GM21423 (cell line): ENCODE measurements at regions not wholly inside any gene's neighbourhood (a gene's known extent, or its start where the extent isn't known, plus 50 kb on each side); places are given as distances from the start of the nearest gene placed in this dataset.
A peak's percentile ranks its signal among the peaks of the same experiment; 100 is the strongest.

Experiments used
- ATAC-seq: cut with Tn5 transposase; IDR thresholded peaks from one replicate; pipeline ENCODE4 v1.9.1; 2021; ENCODE audit warnings: mild to moderate bottlenecking, moderate library complexity; ENCODE audit not compliant: unreplicated experiment

- peak; percentile 25 for ATAC-seq
These were observed 361.1 kb upstream of the AMELY start for GRCh38 chrY:7272556-7273195.

DNA sequence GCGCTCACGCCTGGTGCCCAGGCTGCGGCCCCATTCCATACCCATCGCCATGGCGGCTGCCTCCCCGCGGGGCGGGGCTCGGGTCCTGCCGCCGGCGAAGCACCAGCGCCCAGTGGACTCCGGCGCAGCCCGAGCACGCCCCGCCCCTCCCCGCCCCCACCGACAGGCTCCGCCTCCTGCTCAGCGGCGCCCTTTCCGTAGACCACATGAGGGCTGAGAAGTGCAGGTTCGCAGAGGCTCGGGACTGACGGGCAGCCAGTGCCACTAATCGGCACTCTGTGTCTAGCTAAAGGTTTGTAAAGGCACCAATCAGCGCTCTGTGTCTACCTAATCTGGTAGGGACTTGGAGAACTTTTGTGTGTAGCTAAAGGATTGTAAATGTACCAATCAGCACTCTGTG, 352.2 kb upstream of the AMELY start:
- ATAC-seq = no peak

DNA sequence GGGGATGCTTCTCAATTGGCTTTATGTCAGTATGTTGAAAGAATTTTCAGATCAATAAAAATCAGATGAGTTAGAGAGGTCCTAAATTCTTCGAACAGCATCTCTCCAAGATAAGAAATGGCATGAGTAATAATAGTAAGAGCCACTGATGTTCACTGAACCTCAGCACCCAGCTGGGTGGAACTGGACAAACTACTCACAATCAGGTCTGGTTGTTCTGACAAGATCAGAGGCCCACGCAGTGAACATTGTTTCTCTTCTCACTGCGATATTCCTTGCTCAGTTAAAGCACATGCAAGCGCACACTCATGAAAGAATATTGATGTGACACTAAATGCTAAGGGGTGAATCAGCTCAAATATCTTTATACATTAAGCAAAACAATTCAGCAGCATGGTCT, 351.0 kb upstream of the AMELY start:
- no peak for ATAC-seq

DNA sequence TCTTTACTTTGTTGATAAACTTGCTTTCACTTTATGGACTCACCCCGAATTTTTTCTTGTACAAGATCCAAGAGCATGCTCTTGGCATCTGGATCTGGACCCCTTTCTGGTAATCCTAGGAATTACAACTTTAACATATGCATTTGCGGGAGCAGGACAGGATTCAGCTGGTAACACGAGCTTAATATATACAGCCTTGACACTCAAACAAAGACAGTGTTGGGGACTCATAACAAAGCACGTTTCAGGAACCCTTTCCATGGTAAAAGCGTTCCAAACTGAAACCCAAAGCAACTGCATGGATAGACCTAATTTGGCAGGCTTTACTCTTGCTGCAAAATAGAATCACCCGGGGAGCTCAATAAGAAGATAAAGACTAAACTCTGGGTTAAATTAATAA, 349.7 kb upstream of the AMELY start:
- ATAC-seq = no peak

DNA sequence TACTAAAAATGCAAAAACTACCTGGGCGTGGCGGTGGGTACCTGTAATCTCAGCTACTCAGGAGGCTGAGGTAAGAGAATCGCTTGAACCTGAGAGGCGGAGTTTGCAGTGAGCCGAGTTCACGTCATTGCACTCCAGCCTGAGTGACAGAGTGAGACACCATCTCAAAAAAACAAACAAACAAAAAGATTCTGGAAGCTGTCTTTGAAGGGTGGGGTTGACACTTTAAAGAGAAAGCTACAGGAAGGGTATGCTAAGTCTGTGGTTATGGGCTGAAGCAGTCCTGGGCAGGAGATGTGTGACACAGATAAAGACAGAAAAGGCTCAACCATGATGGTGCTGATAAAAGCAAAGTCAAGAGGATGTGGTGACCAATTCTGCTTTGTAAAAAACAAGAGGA, 328.5 kb upstream of the AMELY start:
- ATAC-seq = no peak

- ATAC-seq = no peak
These were observed 300.4 kb upstream of the AMELY start for GRCh38 chrY:7211971-7212370.

- no peak for ATAC-seq
These were observed 292.9 kb upstream of the AMELY start for GRCh38 chrY:7204456-7204855.

- no peak for ATAC-seq
These were observed 271.0 kb upstream of the AMELY start for GRCh38 chrY:7182591-7182990.

GRCh38 chrY:7177631-7178030, 266.1 kb upstream of the AMELY start:
- no peak for ATAC-seq

GRCh38 chrY:7169475-7169874, 257.9 kb upstream of the AMELY start:
- no peak for ATAC-seq

DNA sequence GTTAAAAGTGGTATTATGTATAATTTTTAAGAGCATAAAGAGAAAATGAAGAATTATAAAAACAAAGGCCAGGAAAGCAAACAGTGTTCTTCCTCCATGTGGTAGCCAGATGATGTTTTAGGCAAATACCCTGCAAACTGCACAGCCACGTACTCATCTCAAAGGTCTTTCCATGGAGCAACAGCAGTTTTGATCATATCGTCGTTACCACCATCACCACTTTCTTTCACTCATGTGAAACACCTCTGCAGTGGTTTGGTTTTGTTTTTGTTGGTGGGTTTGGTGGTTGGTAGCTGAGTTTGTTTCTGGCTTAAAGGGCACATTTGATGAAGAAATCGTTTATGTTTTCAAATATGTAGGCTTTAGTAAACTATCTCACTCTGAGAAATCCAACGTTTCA, 229.9 kb upstream of the AMELY start:
- ATAC-seq = no peak
